ENCODE measurements at regions not wholly inside any gene's neighbourhood (a gene's known extent, or its start where the extent isn't known, plus 50 kb on each side); places are given as distances from the start of the nearest gene placed in this dataset.

DNA sequence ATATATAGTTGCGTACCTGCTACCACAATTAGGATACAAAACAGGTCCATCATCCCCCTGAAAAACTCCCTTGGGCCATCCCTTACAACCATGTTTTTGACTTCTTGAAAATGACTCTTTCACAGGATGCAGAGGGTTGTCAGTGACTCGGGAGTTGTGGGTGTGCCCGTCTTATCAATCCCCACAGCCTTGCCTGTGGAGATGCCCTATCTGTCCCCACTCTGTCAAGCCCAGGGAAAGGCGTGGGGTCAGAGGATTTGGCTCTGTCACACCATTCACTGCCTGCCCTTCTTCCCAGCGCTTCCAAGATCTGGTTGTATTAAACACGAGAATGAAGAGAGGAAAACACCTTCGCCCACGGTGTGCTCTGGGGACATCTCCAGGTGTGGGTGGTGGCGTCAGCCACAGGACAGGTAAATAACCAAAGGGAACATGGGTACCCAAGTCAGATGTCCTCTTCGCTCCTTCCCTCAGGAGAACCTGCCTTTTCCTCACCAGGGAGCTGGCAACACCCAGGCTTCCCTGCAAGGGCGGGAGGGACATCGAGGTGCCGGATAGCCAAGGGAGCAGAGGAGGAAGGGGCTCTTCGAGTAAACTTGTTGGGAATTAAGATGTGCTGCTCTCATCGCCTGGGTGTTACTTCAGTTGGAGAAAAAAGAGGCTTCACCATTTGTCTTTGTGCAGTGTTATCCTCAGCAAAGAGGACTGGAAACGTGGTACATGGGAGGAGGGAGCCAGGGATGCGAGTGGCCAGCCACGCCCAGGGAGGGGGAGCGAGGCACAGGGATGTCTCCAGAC lies 100.3 kb downstream of the B3GNT2 start:
- TF ChIP-seq, protein P1, sequence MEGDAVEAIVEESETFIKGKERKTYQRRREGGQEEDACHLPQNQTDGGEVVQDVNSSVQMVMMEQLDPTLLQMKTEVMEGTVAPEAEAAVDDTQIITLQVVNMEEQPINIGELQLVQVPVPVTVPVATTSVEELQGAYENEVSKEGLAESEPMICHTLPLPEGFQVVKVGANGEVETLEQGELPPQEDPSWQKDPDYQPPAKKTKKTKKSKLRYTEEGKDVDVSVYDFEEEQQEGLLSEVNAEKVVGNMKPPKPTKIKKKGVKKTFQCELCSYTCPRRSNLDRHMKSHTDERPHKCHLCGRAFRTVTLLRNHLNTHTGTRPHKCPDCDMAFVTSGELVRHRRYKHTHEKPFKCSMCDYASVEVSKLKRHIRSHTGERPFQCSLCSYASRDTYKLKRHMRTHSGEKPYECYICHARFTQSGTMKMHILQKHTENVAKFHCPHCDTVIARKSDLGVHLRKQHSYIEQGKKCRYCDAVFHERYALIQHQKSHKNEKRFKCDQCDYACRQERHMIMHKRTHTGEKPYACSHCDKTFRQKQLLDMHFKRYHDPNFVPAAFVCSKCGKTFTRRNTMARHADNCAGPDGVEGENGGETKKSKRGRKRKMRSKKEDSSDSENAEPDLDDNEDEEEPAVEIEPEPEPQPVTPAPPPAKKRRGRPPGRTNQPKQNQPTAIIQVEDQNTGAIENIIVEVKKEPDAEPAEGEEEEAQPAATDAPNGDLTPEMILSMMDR (IDR thresholded peaks at IDR 0.05; ENCODE audit: low read depth, low read length, missing control alignments): no peak
- in situ Hi-C loops (cut with HindIII; ENCODE audit: low pct_ligation_motif_present, low sequenced_read_pairs): no loop called here
- Histone ChIP-seq H3K27me3 (replicated peaks) (no peaks in the 10 kb centered on the region), H3K27ac (no peak overlapping the region), H3K36me3 (replicated peaks) (no peaks in the 10 kb centered on the region), H3K4me3 (ENCODE audit: low read depth, low read length) (no peak overlapping the region)
- DNase-seq: no peak

DNA sequence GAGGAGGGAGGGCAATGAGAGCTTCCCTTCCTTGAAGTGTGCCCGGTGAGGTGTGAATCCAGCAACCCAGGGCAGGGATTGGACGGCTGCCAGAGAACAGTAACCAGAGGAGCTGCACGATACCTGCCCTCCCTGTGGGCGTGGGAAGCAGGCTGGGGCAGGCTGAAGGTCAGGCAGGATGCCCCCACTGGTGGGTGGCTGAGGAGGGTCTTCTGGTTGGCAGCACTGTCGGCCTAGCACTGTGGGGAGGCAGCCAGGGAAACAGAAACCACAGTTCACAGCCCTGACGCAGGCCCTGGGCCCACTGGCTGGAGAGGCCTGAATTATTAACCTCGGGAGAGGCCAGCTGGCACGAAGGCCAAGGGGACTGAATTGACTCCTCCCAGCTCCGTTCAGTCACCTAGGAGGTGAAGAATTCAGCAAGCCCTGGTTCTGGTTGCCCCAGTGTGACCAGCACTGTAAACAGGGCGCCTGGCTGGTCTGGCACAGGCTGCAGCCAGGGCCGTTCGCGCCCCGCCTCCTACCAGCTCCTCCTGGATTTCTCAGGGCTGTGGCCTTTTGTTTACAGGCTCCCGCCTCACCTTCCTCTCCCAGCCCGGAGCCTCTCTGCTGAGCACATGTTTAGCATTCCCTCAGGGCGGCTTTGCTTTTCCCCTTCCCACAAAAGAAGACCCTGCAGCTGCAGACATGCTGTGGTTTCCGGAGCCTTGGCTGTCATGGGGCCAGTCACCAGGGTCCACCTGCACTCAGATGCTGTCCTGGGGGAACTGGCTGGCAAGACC lies 97.8 kb downstream of the B3GNT2 start:
- Histone ChIP-seq H3K36me3 (replicated peaks) (no peaks in the 10 kb centered on the region), H3K27me3 (replicated peaks) (no peaks in the 10 kb centered on the region), H3K27ac (no peak overlapping the region), H3K4me3 (ENCODE audit: low read depth, low read length) (no peak overlapping the region)
- no peak for DNase-seq
- TF ChIP-seq, protein P1 (IDR thresholded peaks at IDR 0.05; ENCODE audit: low read depth, low read length, missing control alignments): no peak
- in situ Hi-C loops (cut with HindIII; ENCODE audit: low pct_ligation_motif_present, low sequenced_read_pairs): no loop called here

- in situ Hi-C loops (cut with HindIII; ENCODE audit: low pct_ligation_motif_present, low sequenced_read_pairs): no loop called here
- no peak for DNase-seq
- Histone ChIP-seq H3K36me3 (replicated peaks) (no peaks in the 10 kb centered on the region), H3K27ac (no peak overlapping the region), H3K27me3 (replicated peaks) (no peaks in the 10 kb centered on the region), H3K4me3 (ENCODE audit: low read depth, low read length) (no peak overlapping the region)
- TF ChIP-seq, protein P1 (IDR thresholded peaks at IDR 0.05; ENCODE audit: low read depth, low read length, missing control alignments): no peak
Measured at GRCh38 chr2:62293151-62293489, 97.2 kb downstream of the B3GNT2 start.

DNA sequence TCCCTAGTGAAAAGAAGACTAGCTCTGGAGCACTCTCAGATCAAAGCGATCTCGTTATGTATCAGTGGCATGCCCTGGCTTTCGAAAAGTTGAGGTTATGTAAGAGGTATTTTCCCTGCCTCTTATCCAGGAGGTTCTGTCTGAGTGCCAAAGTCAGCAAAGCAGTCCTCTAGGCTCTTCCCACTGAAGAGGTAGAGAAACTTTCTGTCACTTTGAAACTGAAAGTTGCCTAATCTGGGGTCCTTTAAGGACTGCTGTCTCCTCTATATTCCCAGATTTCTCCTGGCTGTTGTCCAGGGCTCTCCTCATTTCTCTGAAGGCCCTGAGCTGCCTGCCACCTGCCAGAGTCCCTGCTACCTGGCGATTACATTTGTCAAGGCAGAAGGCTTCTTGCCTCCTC lies 96.3 kb downstream of the B3GNT2 start:
- no peak overlapping the region for H3K27ac ChIP-seq
- TF ChIP-seq, protein P1 (IDR thresholded peaks at IDR 0.05; ENCODE audit: low read depth, low read length, missing control alignments): no peak
- in situ Hi-C loops (cut with HindIII; ENCODE audit: low pct_ligation_motif_present, low sequenced_read_pairs): no loop called here
- H3K36me3 ChIP-seq (replicated peaks): no peaks in the 10 kb centered on the region
- no peaks in the 10 kb centered on the region for H3K27me3 ChIP-seq (replicated peaks)
- DNase-seq: no peak
- H3K4me3 ChIP-seq (ENCODE audit: low read depth, low read length): no peak overlapping the region

DNA sequence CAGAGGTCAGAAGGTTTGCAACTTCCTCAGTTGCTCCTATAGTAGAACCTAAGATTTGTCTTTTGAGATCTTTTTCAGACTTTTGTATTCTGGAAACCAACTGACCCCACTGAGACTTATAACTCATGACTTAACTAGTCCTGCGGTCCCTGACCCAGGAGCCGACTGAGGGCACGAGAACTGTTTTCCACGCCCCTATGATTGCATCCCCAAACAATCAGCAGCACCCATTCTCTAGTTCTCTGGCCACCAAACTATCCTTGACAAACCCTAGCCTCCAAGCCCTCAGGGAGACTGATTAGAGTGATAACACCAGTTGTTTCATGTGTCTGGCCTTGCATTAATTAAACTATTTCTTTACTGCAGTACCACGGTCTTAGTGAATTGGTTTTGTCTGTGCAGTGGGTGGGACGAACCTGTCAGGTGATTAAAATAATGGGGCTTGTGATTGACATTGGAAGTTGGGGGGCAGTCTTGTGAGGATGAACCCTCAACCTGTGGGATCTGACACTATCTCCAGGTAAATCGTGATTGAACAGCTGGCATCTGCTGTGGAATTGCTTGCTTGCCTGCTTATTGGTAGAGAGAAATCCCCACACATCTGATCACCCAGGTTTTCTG lies 95.7 kb downstream of the B3GNT2 start:
- H3K27me3 ChIP-seq (replicated peaks): no peaks in the 10 kb centered on the region
- H3K4me3 ChIP-seq (ENCODE audit: low read depth, low read length): no peak overlapping the region
- DNase-seq: no peak
- H3K36me3 ChIP-seq (replicated peaks): no peaks in the 10 kb centered on the region
- H3K27ac ChIP-seq: no peak overlapping the region
- TF ChIP-seq, protein P1 (IDR thresholded peaks at IDR 0.05; ENCODE audit: low read depth, low read length, missing control alignments): no peak
- in situ Hi-C loops (cut with HindIII; ENCODE audit: low pct_ligation_motif_present, low sequenced_read_pairs): no loop called here

Data from brain microvascular endothelial cell (primary cell).